Stomach (tissue), 8 donors: ENCODE measurements at regions not wholly inside any gene's neighbourhood (a gene's known extent, or its start where the extent isn't known, plus 50 kb on each side); places are given as distances from the start of the nearest gene placed in this dataset.

Experiments
- DNase-seq, 2 donors: peaks; one replicate each; pipeline versions ENCODE4 v3.0.0 to v3.0.0-alpha.2; 2013 to 2019
- H3K27ac ChIP-seq, 5 donors: fragments of 200-600 bp in 4 of 5; sonication (generic) in 4 of 5; one replicate each; pipeline ENCODE4 v1.5.1; 2013 to 2019; ENCODE audit warnings: mild to moderate bottlenecking in 1 of 5, moderate library complexity in 1 of 5
- H3K27me3 ChIP-seq, 3 donors: fragments of 200-600 bp; sonication (generic); one replicate each; pipeline ENCODE4 v1.5.1; 2017 to 2019; ENCODE audit warnings: mixed run types in 1 of 3
- H3K36me3 ChIP-seq, 4 donors: fragments of 200-600 bp; sonication (generic); 1 replicate in 3 of 4; 2 replicates in 1 of 4; pipeline ENCODE4 v1.5.1; 2016 to 2019
- H3K4me1 ChIP-seq, 4 donors: fragments of 200-600 bp; sonication (generic); one replicate each; pipeline ENCODE4 v1.5.1; 2016 to 2019
- H3K4me3 ChIP-seq, 4 donors: fragments of 200-600 bp; sonication (generic) in 3 of 4; one replicate each; pipeline ENCODE4 v1.5.1; 2016 to 2019; ENCODE audit warnings: mild to moderate bottlenecking in 1 of 4
- H3K9me3 ChIP-seq, 4 donors: fragments of 200-600 bp; sonication (generic); one replicate each; pipeline ENCODE4 v1.5.1; 2016 to 2019
- CTCF ChIP-seq, 7 experiments: fragments of 450-650 bp in 4 of 7; fragments of 200-600 bp in 3 of 7; sonication (generic) in 3 of 7; IDR thresholded peaks; one replicate each; pipeline ENCODE4 v1.5.1; 2016 to 2019; ENCODE audit warnings: antibody characterized with exemption in 7 of 7, control low read depth in 2 of 7, mild to moderate bottlenecking in 1 of 7
- EP300 ChIP-seq: sonication (generic); formaldehyde crosslinking; IDR thresholded peaks from one replicate; pipeline ENCODE4 v1.6.1; 2017; ENCODE audit warnings: antibody characterized with exemption
- POLR2A ChIP-seq, 4 donors: fragments of 450-650 bp; IDR thresholded peaks; one replicate each; pipeline ENCODE4 v1.6.1; 2016; ENCODE audit warnings: antibody characterized with exemption in 4 of 4, control low read depth in 2 of 4, mild to moderate bottlenecking in 1 of 4, moderate library complexity in 1 of 4
- POLR2AphosphoS5 ChIP-seq, 3 donors: sonication (generic); formaldehyde crosslinking; IDR thresholded peaks; one replicate each; pipeline ENCODE4 v1.6.1; 2016; ENCODE audit warnings: antibody characterized with exemption in 3 of 3
- WGBS, 5 donors: extraction: QIAGEN DNeasy Blood & Tissue Kit in 3 of 5; methylation state at CpG; one replicate each; pipeline versions ENCODE4 v1.1.5 to v1.1.7; 2013 to 2018; 5-methylcytosine and 5-hydroxymethylcytosine counted together
- intact Hi-C: fragments of 100-400 bp; cut with DNase I; formaldehyde crosslinking; loops from one replicate; pipeline ENCODE4 v1.15.1; 2023; ENCODE audit warnings: low total_unique reads
- donor health status: healthy with polysubstance abuse.
- donor health status: Bipolar disorder and iron deficiency.
- donor health status: healthy.

- H3K27ac ChIP-seq, result no peak overlapping the region
- H3K27me3 ChIP-seq, result no peaks in the 10 kb centered on the region
- no peak overlapping the region for H3K4me3 ChIP-seq
- H3K36me3 ChIP-seq, result no peaks in the 10 kb centered on the region
- TF ChIP-seq POLR2A (IDR thresholded peaks at IDR 0.05), result no peak
- TF ChIP-seq EP300, result no peak
- no peak for TF ChIP-seq POLR2AphosphoS5 (IDR thresholded peaks at IDR 0.05)
- no peak for TF ChIP-seq CTCF (IDR thresholded peaks at IDR 0.05)
- intact Hi-C loops, result no loop called here
- peaks cover 0 to 24% (median 4%) of the 10 kb centered on the region in 4 donors for H3K9me3 ChIP-seq
- no peak for DNase-seq
- no peaks in the 10 kb centered on the region for H3K4me1 ChIP-seq
These were observed 1326.3 kb upstream of the CADM2 start for GRCh38 chr3:83632526-83632925.

GRCh38 chr3:83633758-83634157, 1325.0 kb upstream of the CADM2 start:
- Histone ChIP-seq H3K27me3 (no peaks in the 10 kb centered on the region), H3K27ac (no peak overlapping the region), H3K4me1 (no peaks in the 10 kb centered on the region), H3K36me3 (no peaks in the 10 kb centered on the region), H3K4me3 (no peak overlapping the region), H3K9me3 (peaks cover 0 to 34% (median 6%) of the 10 kb centered on the region in 4 donors)
- DNase-seq, result no peak
- no peak for TF ChIP-seq POLR2AphosphoS5 (IDR thresholded peaks at IDR 0.05)
- no peak for TF ChIP-seq EP300
- TF ChIP-seq POLR2A (IDR thresholded peaks at IDR 0.05), result no peak
- no peak for TF ChIP-seq CTCF (IDR thresholded peaks at IDR 0.05)
- intact Hi-C loops, result no loop called here
- WGBS, 5 donors, result 74 to 86% (median 80%) methylated on average over 10 of the region's 10 CpGs

- Histone ChIP-seq H3K9me3 (peaks cover 0 to 37% (median 0%) of the 10 kb centered on the region in 4 donors), H3K36me3 (no peaks in the 10 kb centered on the region), H3K4me3 (no peak overlapping the region), H3K4me1 (no peaks in the 10 kb centered on the region), H3K27me3 (no peaks in the 10 kb centered on the region), H3K27ac (no peak overlapping the region)
- no peak for DNase-seq
- no peak for TF ChIP-seq CTCF (IDR thresholded peaks at IDR 0.05)
- TF ChIP-seq POLR2A (IDR thresholded peaks at IDR 0.05), result no peak
- TF ChIP-seq EP300, result no peak
- no peak for TF ChIP-seq POLR2AphosphoS5 (IDR thresholded peaks at IDR 0.05)
- intact Hi-C loops, result no loop called here
- 76 to 88% (median 86%) methylated on average over 7 to 8 of the region's 8 CpGs for WGBS, 5 donors
These were observed 1309.1 kb upstream of the CADM2 start for GRCh38 chr3:83649692-83650091.

GRCh38 chr3:83655083-83655482, 1303.7 kb upstream of the CADM2 start:
- Histone ChIP-seq H3K4me1 (no peaks in the 10 kb centered on the region), H3K27me3 (no peaks in the 10 kb centered on the region), H3K4me3 (no peak overlapping the region), H3K27ac (no peak overlapping the region), H3K36me3 (no peaks in the 10 kb centered on the region), H3K9me3 (peaks cover 0 to 14% (median 0%) of the 10 kb centered on the region in 4 donors)
- intact Hi-C loops, result no loop called here
- DNase-seq, result no peak
- TF ChIP-seq POLR2AphosphoS5 (IDR thresholded peaks at IDR 0.05) (no peak), EP300 (no peak), CTCF (IDR thresholded peaks at IDR 0.05) (no peak), POLR2A (IDR thresholded peaks at IDR 0.05) (no peak)
- WGBS, 5 donors, result 85 to 98% (median 94%) methylated on average over 1 of the region's 1 CpG
